ENCODE measurements at regions not wholly inside any gene's neighbourhood (a gene's known extent, or its start where the extent isn't known, plus 50 kb on each side); places are given as distances from the start of the nearest gene placed in this dataset.
"Not testable (repeated sequence)": the region's sequence is repeated elsewhere in the genome, so short reads cannot be mapped to it uniquely, and the experiment has no call there.

DNA sequence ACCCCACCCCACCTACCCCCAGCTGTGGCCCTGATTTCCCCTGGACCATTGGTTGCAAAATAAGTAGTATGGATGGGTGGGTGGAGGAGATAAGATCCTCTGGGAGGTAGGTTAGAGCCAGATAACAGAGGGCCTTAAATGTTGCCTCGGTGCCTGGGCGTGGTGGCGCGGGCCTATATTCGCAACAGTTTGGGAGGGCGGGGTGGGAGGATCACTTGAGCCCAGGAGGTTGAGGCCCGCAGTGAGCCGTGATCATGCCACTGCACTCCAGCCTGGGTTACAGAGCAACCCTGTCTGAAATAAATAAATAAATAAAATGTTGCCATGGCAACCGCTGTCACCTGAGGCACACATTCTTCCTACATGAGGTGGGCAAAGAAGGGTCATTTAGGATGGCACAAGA lies 103.3 kb upstream of the GATA6 start:
- H3K36me3 ChIP-seq (ENCODE audit: control insufficient read depth, insufficient read depth, low read length), result no peaks in the 10 kb centered on the region
- Mint-ChIP-seq H3K4me1 (peaks cover 66% of the 10 kb centered on the region), H3K4me3 (no peak overlapping the region), H3K9me3 (no peaks in the 10 kb centered on the region), H3K27me3 (ENCODE audit: insufficient read depth) (no peaks in the 10 kb centered on the region), H3K36me3 (ENCODE audit: low read depth) (no peaks in the 10 kb centered on the region), H3K27ac (peak overlapping the region; percentile 67)
- H3K4me3 ChIP-seq (ENCODE audit: low read length), result no peak overlapping the region
- WGBS, 2 experiments (ENCODE audit: insufficient coverage in 1 of 2, insufficient read length in 1 of 2), result 88 to 94% methylated on average over 6 to 9 of the region's 9 CpGs
- peaks cover 36% of the 10 kb centered on the region for H3K4me1 ChIP-seq (ENCODE audit: control insufficient read depth, insufficient read depth, low read length)
- H3K9me3 ChIP-seq (ENCODE audit: control insufficient read depth, low read length), result no peaks in the 10 kb centered on the region
- peak; percentile 69 for DNase-seq
- no peak overlapping the region for H3K27ac ChIP-seq (ENCODE audit: low read depth, low read length)
- no peaks in the 10 kb centered on the region for H3K27me3 ChIP-seq (ENCODE audit: control insufficient read depth, insufficient read depth, low read length, poor library complexity, severe bottlenecking)
- no peak overlapping the region for H3K9ac ChIP-seq (ENCODE audit: extremely low read depth, low read length, poor library complexity, severe bottlenecking)
- TF ChIP-seq, protein P1, sequence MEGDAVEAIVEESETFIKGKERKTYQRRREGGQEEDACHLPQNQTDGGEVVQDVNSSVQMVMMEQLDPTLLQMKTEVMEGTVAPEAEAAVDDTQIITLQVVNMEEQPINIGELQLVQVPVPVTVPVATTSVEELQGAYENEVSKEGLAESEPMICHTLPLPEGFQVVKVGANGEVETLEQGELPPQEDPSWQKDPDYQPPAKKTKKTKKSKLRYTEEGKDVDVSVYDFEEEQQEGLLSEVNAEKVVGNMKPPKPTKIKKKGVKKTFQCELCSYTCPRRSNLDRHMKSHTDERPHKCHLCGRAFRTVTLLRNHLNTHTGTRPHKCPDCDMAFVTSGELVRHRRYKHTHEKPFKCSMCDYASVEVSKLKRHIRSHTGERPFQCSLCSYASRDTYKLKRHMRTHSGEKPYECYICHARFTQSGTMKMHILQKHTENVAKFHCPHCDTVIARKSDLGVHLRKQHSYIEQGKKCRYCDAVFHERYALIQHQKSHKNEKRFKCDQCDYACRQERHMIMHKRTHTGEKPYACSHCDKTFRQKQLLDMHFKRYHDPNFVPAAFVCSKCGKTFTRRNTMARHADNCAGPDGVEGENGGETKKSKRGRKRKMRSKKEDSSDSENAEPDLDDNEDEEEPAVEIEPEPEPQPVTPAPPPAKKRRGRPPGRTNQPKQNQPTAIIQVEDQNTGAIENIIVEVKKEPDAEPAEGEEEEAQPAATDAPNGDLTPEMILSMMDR (conservative IDR thresholded peaks at IDR 0.05), result no peak

DNA sequence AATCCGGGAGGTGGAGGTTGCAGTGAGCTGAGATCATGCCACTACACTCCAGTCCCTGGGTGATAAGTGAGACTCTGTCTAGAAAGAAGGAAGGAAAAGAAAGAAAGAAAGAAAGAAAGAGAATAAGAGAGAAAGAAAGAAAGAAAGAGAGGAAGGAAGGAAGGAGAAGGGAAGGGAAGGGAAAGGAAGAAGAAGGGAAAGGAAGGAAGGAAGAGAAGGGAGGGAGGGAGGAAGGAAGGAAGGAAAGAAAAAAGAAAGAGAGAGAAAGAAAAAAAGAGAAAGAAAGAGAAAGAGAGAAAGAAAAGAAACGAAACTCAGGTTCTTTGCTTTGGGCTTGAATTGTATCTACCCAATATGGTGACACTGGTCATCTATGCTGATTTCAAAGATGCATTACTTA lies 102.3 kb upstream of the GATA6 start:
- 93 to 100% methylated on average over 1 to 2 of the region's 2 CpGs for WGBS, 2 experiments (ENCODE audit: insufficient coverage in 1 of 2, insufficient read length in 1 of 2)

DNA sequence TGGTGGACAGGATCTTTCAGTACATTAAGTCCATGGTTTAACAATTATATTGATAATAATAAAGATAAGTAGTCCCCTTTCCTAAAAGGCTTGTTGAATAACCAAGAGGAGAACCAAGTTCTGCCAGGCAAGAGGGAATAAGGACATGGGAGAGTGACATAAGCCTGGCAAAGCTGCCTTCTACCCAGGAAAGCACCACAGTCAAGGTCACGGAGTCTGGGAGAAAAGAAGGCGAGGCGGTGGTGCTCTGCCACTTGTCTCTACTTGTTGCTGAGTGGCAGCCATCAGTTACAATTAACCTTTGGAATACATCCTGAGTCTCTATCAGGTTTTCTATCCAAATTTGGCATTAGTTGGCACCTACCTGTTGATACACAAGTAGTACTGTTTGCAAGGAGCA lies 101.7 kb upstream of the GATA6 start:
- TF ChIP-seq, protein P1 (conservative IDR thresholded peaks at IDR 0.05), result no peak
- no peak overlapping the region for H3K4me3 Mint-ChIP-seq
- Histone ChIP-seq H3K4me1 (ENCODE audit: control insufficient read depth, insufficient read depth, low read length) (peaks cover 28% of the 10 kb centered on the region), H3K27me3 (ENCODE audit: control insufficient read depth, insufficient read depth, low read length, poor library complexity, severe bottlenecking) (no peaks in the 10 kb centered on the region), H3K9me3 (ENCODE audit: control insufficient read depth, low read length) (no peaks in the 10 kb centered on the region), H3K4me3 (ENCODE audit: low read length) (no peak overlapping the region), H3K9ac (ENCODE audit: extremely low read depth, low read length, poor library complexity, severe bottlenecking) (no peak overlapping the region), H3K36me3 (ENCODE audit: control insufficient read depth, insufficient read depth, low read length) (no peaks in the 10 kb centered on the region), H3K27ac (ENCODE audit: low read depth, low read length) (no peak overlapping the region)
- no peaks in the 10 kb centered on the region for H3K27me3 Mint-ChIP-seq (ENCODE audit: insufficient read depth)
- no peaks in the 10 kb centered on the region for H3K36me3 Mint-ChIP-seq (ENCODE audit: low read depth)
- H3K9me3 Mint-ChIP-seq, result no peaks in the 10 kb centered on the region
- peaks cover 57% of the 10 kb centered on the region for H3K4me1 Mint-ChIP-seq
- DNase-seq, result no peak
- 96 to 97% methylated on average over 3 of the region's 3 CpGs for WGBS, 2 experiments (ENCODE audit: insufficient coverage in 1 of 2, insufficient read length in 1 of 2)
- H3K27ac Mint-ChIP-seq, result no peak overlapping the region

More for the DNA sequence above, 102.3 kb upstream of the GATA6 start:
- Mint-ChIP-seq H3K9me3 (no peaks in the 10 kb centered on the region), H3K36me3 (ENCODE audit: low read depth) (no peaks in the 10 kb centered on the region), H3K4me1 (peaks cover 62% of the 10 kb centered on the region), H3K27me3 (ENCODE audit: insufficient read depth) (no peaks in the 10 kb centered on the region), H3K27ac (no peak overlapping the region), H3K4me3 (no peak overlapping the region)
- Histone ChIP-seq H3K27me3 (ENCODE audit: control insufficient read depth, insufficient read depth, low read length, poor library complexity, severe bottlenecking) (no peaks in the 10 kb centered on the region), H3K36me3 (ENCODE audit: control insufficient read depth, insufficient read depth, low read length) (no peaks in the 10 kb centered on the region), H3K9me3 (ENCODE audit: control insufficient read depth, low read length) (no peaks in the 10 kb centered on the region), H3K4me1 (ENCODE audit: control insufficient read depth, insufficient read depth, low read length) (peaks cover 30% of the 10 kb centered on the region), H3K4me3 (ENCODE audit: low read length) (no peak overlapping the region), H3K9ac (ENCODE audit: extremely low read depth, low read length, poor library complexity, severe bottlenecking) (no peak overlapping the region), H3K27ac (ENCODE audit: low read depth, low read length) (no peak overlapping the region)
- TF ChIP-seq, protein P1 (conservative IDR thresholded peaks at IDR 0.05), result no peak
- no peak for DNase-seq

DNA sequence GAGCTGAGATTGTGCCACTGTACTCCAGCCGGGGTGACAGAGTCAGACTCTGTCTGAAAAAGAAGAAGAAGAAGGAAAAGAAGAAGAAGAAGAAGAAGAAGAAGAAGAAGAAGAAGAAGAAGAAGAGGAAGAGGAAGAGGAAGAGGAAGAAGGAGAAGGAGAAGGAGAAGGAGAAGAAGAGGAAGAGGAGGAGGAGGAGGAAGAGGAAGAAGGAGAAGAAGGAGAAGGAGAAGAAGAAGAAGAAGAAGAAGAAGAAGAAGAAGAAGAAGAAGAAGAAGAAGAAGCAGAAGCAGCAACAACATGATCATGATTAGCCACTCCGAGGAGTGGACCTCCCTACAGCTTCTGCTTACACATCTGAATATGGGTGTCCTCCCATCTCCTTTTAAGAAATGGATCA lies 100.6 kb upstream of the GATA6 start:
- H3K4me3 ChIP-seq (ENCODE audit: low read length); H3K4me3 Mint-ChIP-seq; H3K9ac ChIP-seq (ENCODE audit: extremely low read depth, low read length, poor library complexity, severe bottlenecking); H3K9me3 ChIP-seq (ENCODE audit: control insufficient read depth, low read length); H3K27ac Mint-ChIP-seq; H3K27me3 Mint-ChIP-seq (ENCODE audit: insufficient read depth); H3K27ac ChIP-seq (ENCODE audit: low read depth, low read length); H3K27me3 ChIP-seq (ENCODE audit: control insufficient read depth, insufficient read depth, low read length, poor library complexity, severe bottlenecking); H3K36me3 ChIP-seq (ENCODE audit: control insufficient read depth, insufficient read depth, low read length); H3K36me3 Mint-ChIP-seq (ENCODE audit: low read depth); H3K9me3 Mint-ChIP-seq; DNase-seq: not testable (repeated sequence)
- peaks cover 22% of the 10 kb centered on the region for H3K4me1 ChIP-seq (ENCODE audit: control insufficient read depth, insufficient read depth, low read length)
- WGBS, 2 experiments (ENCODE audit: insufficient coverage in 1 of 2, insufficient read length in 1 of 2), result 57 to 95% methylated on average over 1 to 2 of the region's 2 CpGs
- H3K4me1 Mint-ChIP-seq, result peaks cover 46% of the 10 kb centered on the region

All from endodermal cell (in vitro differentiated cells).